GM19372 (cell line): ENCODE measurements at regions not wholly inside any gene's neighbourhood (a gene's known extent, or its start where the extent isn't known, plus 50 kb on each side); places are given as distances from the start of the nearest gene placed in this dataset.

Experiments
- ATAC-seq: cut with Tn5 transposase; IDR thresholded peaks from one replicate; pipeline ENCODE4 v1.9.1; 2021; ENCODE audit warnings: mild to moderate bottlenecking, low read depth, moderate library complexity; ENCODE audit not compliant: unreplicated experiment

GRCh38 chr12:76259660-76260389, 88.4 kb downstream of the BBS10 start:
- no peak for ATAC-seq

- no peak for ATAC-seq
Measured at GRCh38 chr12:76259106-76259505, 89.1 kb downstream of the BBS10 start.

- ATAC-seq, result no peak
Measured at GRCh38 chr12:76256904-76257303, 91.3 kb downstream of the BBS10 start.

GRCh38 chr12:76256321-76256720, 91.9 kb downstream of the BBS10 start:
- ATAC-seq, result no peak

- no peak for ATAC-seq
Measured at GRCh38 chr12:76255692-76256091, 92.5 kb downstream of the BBS10 start.

- ATAC-seq, result no peak
Measured at GRCh38 chr12:76255281-76255680, 92.9 kb downstream of the BBS10 start.

GRCh38 chr12:76252031-76252430, 96.2 kb downstream of the BBS10 start:
- ATAC-seq, result no peak

- ATAC-seq, result no peak
Measured at GRCh38 chr12:76250256-76250655, 98.0 kb downstream of the BBS10 start.

- no peak for ATAC-seq
Measured at GRCh38 chr12:76249501-76249900, 98.7 kb downstream of the BBS10 start.

GRCh38 chr12:76247992-76248391, 100.2 kb downstream of the BBS10 start:
- no peak for ATAC-seq

- no peak for ATAC-seq
Measured at GRCh38 chr12:76247026-76247646, 101.1 kb downstream of the BBS10 start.

- no peak for ATAC-seq
Measured at GRCh38 chr12:76246611-76247010, 101.6 kb downstream of the BBS10 start.

- ATAC-seq, result no peak
Measured at GRCh38 chr12:76244300-76244699, 103.9 kb downstream of the BBS10 start.

- ATAC-seq, result no peak
Measured at GRCh38 chr12:76242813-76243550, 105.2 kb downstream of the BBS10 start.

- no peak for ATAC-seq
Measured at GRCh38 chr12:76241371-76241770, 106.8 kb downstream of the BBS10 start.

- no peak for ATAC-seq
Measured at GRCh38 chr12:76240281-76240680, 107.9 kb downstream of the BBS10 start.

- ATAC-seq, result no peak
Measured at GRCh38 chr12:76238688-76239087, 109.5 kb downstream of the BBS10 start.

GRCh38 chr12:76237086-76237701, 111.0 kb downstream of the BBS10 start:
- no peak for ATAC-seq

GRCh38 chr12:76236640-76237039, 111.6 kb downstream of the BBS10 start:
- ATAC-seq, result no peak

GRCh38 chr12:76234741-76235140, 113.5 kb downstream of the BBS10 start:
- no peak for ATAC-seq

- no peak for ATAC-seq
Measured at GRCh38 chr12:76232013-76232412, 116.2 kb downstream of the BBS10 start.
